HG03342 (cell line): ENCODE measurements at regions not wholly inside any gene's neighbourhood (a gene's known extent, or its start where the extent isn't known, plus 50 kb on each side); places are given as distances from the start of the nearest gene placed in this dataset.
"Not testable (repeated sequence)": the region's sequence is repeated elsewhere in the genome, so short reads cannot be mapped to it uniquely, and the experiment has no call there.

Experiments
- ATAC-seq: cut with Tn5 transposase; IDR thresholded peaks from one replicate; pipeline ENCODE4 v1.9.1; 2021; ENCODE audit warnings: mild to moderate bottlenecking, moderate library complexity; ENCODE audit not compliant: unreplicated experiment

- no peak for ATAC-seq
These were observed 123.3 kb upstream of the GBE1 start for GRCh38 chr3:81884791-81885190.

GRCh38 chr3:81876826-81877225 lies 115.4 kb upstream of the GBE1 start:
- no peak for ATAC-seq

- no peak for ATAC-seq
These were observed 113.3 kb upstream of the GBE1 start for GRCh38 chr3:81874738-81875137.

GRCh38 chr3:81872566-81872965 lies 111.1 kb upstream of the GBE1 start:
- ATAC-seq: no peak

- no peak for ATAC-seq
These were observed 110.1 kb upstream of the GBE1 start for GRCh38 chr3:81871358-81872155.

GRCh38 chr3:81869382-81869781 lies 107.9 kb upstream of the GBE1 start:
- ATAC-seq: no peak

- ATAC-seq: no peak
These were observed 107.2 kb upstream of the GBE1 start for GRCh38 chr3:81868597-81868996.

- ATAC-seq: no peak
These were observed 106.4 kb upstream of the GBE1 start for GRCh38 chr3:81867875-81868274.

GRCh38 chr3:81865164-81865563 lies 103.7 kb upstream of the GBE1 start:
- ATAC-seq: not testable (repeated sequence)

GRCh38 chr3:81864272-81864671 lies 102.8 kb upstream of the GBE1 start:
- no peak for ATAC-seq

GRCh38 chr3:81863756-81864155 lies 102.3 kb upstream of the GBE1 start:
- ATAC-seq: no peak

GRCh38 chr3:81861593-81861992 lies 100.1 kb upstream of the GBE1 start:
- ATAC-seq: no peak

- ATAC-seq: no peak
These were observed 98.1 kb upstream of the GBE1 start for GRCh38 chr3:81859524-81859923.

GRCh38 chr3:81853431-81853830 lies 92.0 kb upstream of the GBE1 start:
- ATAC-seq: no peak

- ATAC-seq: no peak
These were observed 89.7 kb upstream of the GBE1 start for GRCh38 chr3:81851176-81851575.

GRCh38 chr3:81846988-81847387 lies 85.5 kb upstream of the GBE1 start:
- no peak for ATAC-seq

GRCh38 chr3:81841540-81841939 lies 80.1 kb upstream of the GBE1 start:
- ATAC-seq: no peak

- no peak for ATAC-seq
These were observed 78.2 kb upstream of the GBE1 start for GRCh38 chr3:81839504-81840094.

- ATAC-seq: no peak
These were observed 77.0 kb upstream of the GBE1 start for GRCh38 chr3:81838457-81838856.

GRCh38 chr3:81837071-81837593 lies 75.7 kb upstream of the GBE1 start:
- ATAC-seq: no peak

- no peak for ATAC-seq
These were observed 68.5 kb upstream of the GBE1 start for GRCh38 chr3:81829937-81830336.

- ATAC-seq: not testable (repeated sequence)
These were observed 67.8 kb upstream of the GBE1 start for GRCh38 chr3:81829272-81829671.
